PC-3 (cell line): ENCODE measurements at regions not wholly inside any gene's neighbourhood (a gene's known extent, or its start where the extent isn't known, plus 50 kb on each side); places are given as distances from the start of the nearest gene placed in this dataset.

ENCODE experiments used
- ATAC-seq: fragments of 200-7000 bp; cut with Tn5 transposase; 2 replicates; pipeline ENCODE4 v1.9.1; 2020; ENCODE audit warnings: mild to moderate bottlenecking, moderate library complexity
- BruUV-seq: library from RNA; stranded (reverse); fragments of 400-500 nt; replicated peaks from 2 replicates; lab custom pipeline; 2021; lab: Mats Ljungman, UMichigan
- CTCF ChIA-PET: fragments of 300-600 bp; sonication (Branson Sonifier 250); formaldehyde crosslinking; loops from one replicate; lab custom pipeline; 2022; ENCODE audit warnings: antibody characterized with exemption; lab: Charles Lee
- POLR2A ChIA-PET: fragments of 300-600 bp; sonication (Branson Sonifier 250); formaldehyde crosslinking; loops from one replicate; lab custom pipeline; 2022; ENCODE audit warnings: antibody characterized with exemption; ENCODE audit not compliant: unreplicated experiment; lab: Charles Lee
- DNase-seq: peaks from one replicate; pipeline ENCODE4 v3.0.0-alpha.2; 2015
- H2AFZ ChIP-seq: fragments of 300-600 bp; sonication (generic); 2 replicates; pipeline ENCODE4 v1.6.0; 2016; ENCODE audit warnings: antibody characterized with exemption, low read length
- H3F3A ChIP-seq: fragments of 300-600 bp; sonication (generic); one replicate; pipeline ENCODE4 v1.6.0; 2017; ENCODE audit warnings: antibody characterized with exemption, low read length, control low read depth, mild to moderate bottlenecking; ENCODE audit not compliant: unreplicated experiment
- H3K27ac ChIP-seq: fragments of 300-600 bp; sonication (generic); 2 replicates; pipeline ENCODE4 v1.5.1; 2016; ENCODE audit warnings: mild to moderate bottlenecking, low read length
- H3K27me3 ChIP-seq: fragments of 300-600 bp; sonication (generic); 2 replicates; pipeline ENCODE4 v1.6.1; 2016; ENCODE audit warnings: low read length, mixed read lengths
- H3K36me3 ChIP-seq: fragments of 300-600 bp; sonication (generic); 2 replicates; pipeline ENCODE4 v1.6.1; 2016; ENCODE audit warnings: low read depth, mixed run types, low read length, mixed read lengths
- H3K4me1 ChIP-seq: fragments of 300-600 bp; sonication (generic); 2 replicates; pipeline ENCODE4 v1.5.1; 2016; ENCODE audit warnings: low read length; ENCODE audit not compliant: insufficient read depth
- H3K4me2 ChIP-seq: fragments of 300-600 bp; sonication (generic); 2 replicates; pipeline ENCODE4 v1.6.0; 2016; ENCODE audit warnings: low read length
- H3K4me3 ChIP-seq: fragments of 300-600 bp; sonication (generic); 2 replicates; pipeline ENCODE4 v1.5.1; 2016; ENCODE audit warnings: mild to moderate bottlenecking, low read length, mixed read lengths
- H3K79me2 ChIP-seq: fragments of 300-600 bp; sonication (generic); 2 replicates; pipeline ENCODE4 v1.6.1; 2017; ENCODE audit warnings: low read length, mixed read lengths
- H3K9ac ChIP-seq: fragments of 300-600 bp; sonication (generic); 2 replicates; pipeline ENCODE4 v1.6.0; 2016; ENCODE audit warnings: mild to moderate bottlenecking, low read length
- H3K9me2 ChIP-seq: fragments of 300-600 bp; sonication (generic); replicated peaks from 2 replicates; pipeline ENCODE4 v1.6.1; 2016; ENCODE audit warnings: mixed run types, low read length, mixed read lengths
- H3K9me3 ChIP-seq: fragments of 300-600 bp; sonication (generic); 2 replicates; pipeline ENCODE4 v1.6.1; 2016; ENCODE audit warnings: low read length, mixed read lengths
- H4K20me1 ChIP-seq: fragments of 300-600 bp; sonication (generic); 2 replicates; pipeline ENCODE4 v1.6.1; 2016; ENCODE audit warnings: low read length, mixed read lengths
- CTCF ChIP-seq: fragments of 300-600 bp; sonication (generic); conservative IDR thresholded peaks from 2 replicates; pipeline ENCODE4 v1.5.1; 2017; ENCODE audit warnings: antibody characterized with exemption, low read depth, mild to moderate bottlenecking, low read length
- EZH2 ChIP-seq: fragments of 300-600 bp; sonication (generic); IDR thresholded peaks from one replicate; pipeline ENCODE4 v1.6.1; 2017; ENCODE audit warnings: antibody characterized with exemption, mild to moderate bottlenecking, low read length; ENCODE audit not compliant: unreplicated experiment
- EZH2phosphoT487 ChIP-seq: fragments of 300-600 bp; sonication (generic); IDR thresholded peaks from 2 replicates; pipeline ENCODE4 v1.6.1; 2018; ENCODE audit warnings: mild to moderate bottlenecking, antibody characterized with exemption, low read length, borderline replicate concordance
- intact Hi-C: fragments of 100-400 bp; cut with micrococcal nuclease; formaldehyde crosslinking; loops from 2 replicates; pipeline ENCODE4 v1.9.0; 2023

GRCh38 chr1:83033682-83034081 lies 965.2 kb downstream of the TTLL7 start:
- BruUV-seq, result no TSS peak
- no peak overlapping the region for H3K4me3 ChIP-seq
- intact Hi-C loops, result no loop called here
- H4K20me1 ChIP-seq, result no peaks in the 10 kb centered on the region
- no peaks in the 10 kb centered on the region for H3F3A ChIP-seq
- ChIA-PET CTCF (no interaction called here), POLR2A (no interaction called here)
- no peaks in the 10 kb centered on the region for H3K36me3 ChIP-seq
- H3K27ac ChIP-seq, result peak overlapping the region; percentile 1; the same call in 1 of the 2 replicates
- H3K9me3 ChIP-seq, result no peaks in the 10 kb centered on the region
- no peak overlapping the region for H2AFZ ChIP-seq
- H3K4me2 ChIP-seq, result no peak overlapping the region
- H3K9ac ChIP-seq, result no peak overlapping the region
- ATAC-seq (peak; percentile 98), DNase-seq (peak; percentile 79)
- no peaks in the 10 kb centered on the region for H3K27me3 ChIP-seq
- peaks cover 21% of the 10 kb centered on the region for H3K4me1 ChIP-seq
- no peak for TF ChIP-seq CTCF
- TF ChIP-seq EZH2phosphoT487, result no peak
- TF ChIP-seq EZH2, result no peak
- no peaks in the 10 kb centered on the region for H3K9me2 ChIP-seq
- H3K79me2 ChIP-seq, result no peaks in the 10 kb centered on the region

- Histone ChIP-seq H3K36me3 (no peaks in the 10 kb centered on the region), H3K4me3 (no peak overlapping the region), H3K27me3 (no peaks in the 10 kb centered on the region), H2AFZ (no peak overlapping the region), H3K9ac (no peak overlapping the region), H3K4me1 (peaks cover 33% of the 10 kb centered on the region), H3K4me2 (no peak overlapping the region), H3F3A (no peaks in the 10 kb centered on the region), H3K79me2 (no peaks in the 10 kb centered on the region), H3K9me3 (no peaks in the 10 kb centered on the region), H3K9me2 (no peaks in the 10 kb centered on the region), H3K27ac (no peak overlapping the region), H4K20me1 (no peaks in the 10 kb centered on the region)
- CTCF ChIA-PET, result no interaction called here
- no peak for ATAC-seq
- POLR2A ChIA-PET, result no interaction called here
- intact Hi-C loops, result no loop called here
- BruUV-seq, result no TSS peak
- TF ChIP-seq EZH2phosphoT487 (no peak), CTCF (no peak), EZH2 (no peak)
- DNase-seq, result no peak
Observed at GRCh38 chr1:83029916-83030315, 969.0 kb downstream of the TTLL7 start.

- ChIA-PET CTCF (no interaction called here), POLR2A (no interaction called here)
- TF ChIP-seq EZH2, result no peak
- no TSS peak for BruUV-seq
- no peak overlapping the region for H3K4me2 ChIP-seq
- H3K9me3 ChIP-seq, result no peaks in the 10 kb centered on the region
- H3K79me2 ChIP-seq, result no peaks in the 10 kb centered on the region
- no peaks in the 10 kb centered on the region for H3K27me3 ChIP-seq
- no peaks in the 10 kb centered on the region for H3F3A ChIP-seq
- intact Hi-C loops, result no loop called here
- DNase-seq (no peak), ATAC-seq (no peak)
- no peaks in the 10 kb centered on the region for H4K20me1 ChIP-seq
- H3K9ac ChIP-seq, result no peak overlapping the region
- no peak overlapping the region for H3K4me3 ChIP-seq
- no peaks in the 10 kb centered on the region for H3K36me3 ChIP-seq
- no peak overlapping the region for H3K27ac ChIP-seq
- peaks cover 26% of the 10 kb centered on the region for H3K4me1 ChIP-seq
- no peak overlapping the region for H2AFZ ChIP-seq
- H3K9me2 ChIP-seq, result no peaks in the 10 kb centered on the region
Observed at GRCh38 chr1:83029050-83029449, 969.9 kb downstream of the TTLL7 start.
